ENCODE measurements at regions not wholly inside any gene's neighbourhood (a gene's known extent, or its start where the extent isn't known, plus 50 kb on each side); places are given as distances from the start of the nearest gene placed in this dataset.

DNA sequence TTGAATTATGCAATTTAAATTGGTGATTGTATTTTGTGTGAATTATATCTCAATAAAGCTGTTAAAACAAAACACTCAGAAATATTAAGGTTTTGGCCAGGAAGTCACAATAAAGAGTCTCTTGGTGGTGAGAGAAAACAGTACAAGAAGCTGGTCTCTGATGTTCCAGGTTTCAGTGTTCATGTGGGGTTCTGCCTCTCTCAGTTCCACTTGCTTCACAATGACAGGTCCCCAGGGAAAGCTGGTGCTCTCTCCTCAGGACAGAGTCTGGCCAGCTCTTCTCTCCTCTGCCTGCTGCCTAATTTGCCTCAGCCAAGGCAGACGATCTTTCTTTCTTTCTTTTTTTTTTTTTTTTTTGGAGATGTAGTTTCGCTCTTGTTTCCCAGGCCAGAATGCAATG is 342.9 kb upstream of the PLXNA2 start:
- TF ChIP-seq ZBTB7A (IDR thresholded peaks at IDR 0.05; ENCODE audit: low read depth) (no peak), CEBPB (IDR thresholded peaks at IDR 0.05) (no peak), CREB1 (IDR thresholded peaks at IDR 0.05; ENCODE audit: low read depth) (no peak), EGR1 (IDR thresholded peaks at IDR 0.05) (no peak), FOXM1 (IDR thresholded peaks at IDR 0.05; ENCODE audit: borderline replicate concordance, low read depth) (no peak), YY1 (IDR thresholded peaks at IDR 0.05; ENCODE audit: low read depth) (no peak), TAF1 (IDR thresholded peaks at IDR 0.05; ENCODE audit: low read depth) (no peak), TCF12 (IDR thresholded peaks at IDR 0.05; ENCODE audit: low read depth) (no peak)
- TF ChIP-seq, protein P1, sequence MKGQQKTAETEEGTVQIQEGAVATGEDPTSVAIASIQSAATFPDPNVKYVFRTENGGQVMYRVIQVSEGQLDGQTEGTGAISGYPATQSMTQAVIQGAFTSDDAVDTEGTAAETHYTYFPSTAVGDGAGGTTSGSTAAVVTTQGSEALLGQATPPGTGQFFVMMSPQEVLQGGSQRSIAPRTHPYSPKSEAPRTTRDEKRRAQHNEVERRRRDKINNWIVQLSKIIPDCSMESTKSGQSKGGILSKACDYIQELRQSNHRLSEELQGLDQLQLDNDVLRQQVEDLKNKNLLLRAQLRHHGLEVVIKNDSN (IDR thresholded peaks at IDR 0.05), result no peak

DNA sequence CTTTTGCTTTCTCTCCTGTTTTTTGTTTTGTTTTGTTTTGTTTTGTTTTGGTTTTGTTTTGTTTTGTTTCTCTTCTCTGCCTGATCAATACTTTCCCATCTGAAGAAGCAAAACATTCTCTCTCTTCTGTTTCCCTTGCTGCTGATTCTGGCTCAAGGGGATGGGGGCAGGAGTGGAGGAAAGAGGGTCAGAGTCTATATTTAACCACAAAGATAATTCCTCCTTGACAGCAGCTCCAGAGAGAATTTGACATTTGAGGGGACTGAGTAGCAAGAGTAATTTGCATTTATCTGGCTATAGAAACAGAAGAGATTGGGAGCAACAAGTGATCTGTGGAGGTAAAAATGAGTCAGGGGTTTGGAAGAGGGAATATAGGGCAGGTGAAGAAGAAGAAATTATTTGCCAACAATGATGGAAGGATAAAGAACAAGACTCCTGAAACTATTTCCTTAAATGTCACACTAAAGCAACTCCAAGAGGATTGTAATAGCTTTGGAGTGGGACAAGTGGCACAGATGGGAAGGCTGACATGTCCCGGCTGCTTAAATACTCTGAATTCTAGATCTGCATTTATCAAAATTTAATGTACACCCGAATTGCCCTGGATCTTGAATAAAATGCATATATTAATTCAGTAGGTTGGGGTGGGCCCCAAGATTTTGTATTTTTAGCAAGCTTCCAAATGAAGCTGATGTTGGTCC is 349.3 kb upstream of the PLXNA2 start:
- TF ChIP-seq TAF1 (IDR thresholded peaks at IDR 0.05; ENCODE audit: low read depth) (no peak), TCF12 (IDR thresholded peaks at IDR 0.05; ENCODE audit: low read depth) (no peak), RAD21 (IDR thresholded peaks at IDR 0.05; ENCODE audit: low read depth) (no peak), EP300 (IDR thresholded peaks at IDR 0.05; ENCODE audit: borderline replicate concordance) (no peak), CEBPB (IDR thresholded peaks at IDR 0.05) (no peak), NFIC (IDR thresholded peaks at IDR 0.05) (no peak), ZBTB7A (IDR thresholded peaks at IDR 0.05; ENCODE audit: low read depth) (no peak), TEAD4 (IDR thresholded peaks at IDR 0.05) (no peak), FOXM1 (IDR thresholded peaks at IDR 0.05; ENCODE audit: borderline replicate concordance, low read depth) (no peak), EGR1 (IDR thresholded peaks at IDR 0.05) (no peak), CREB1 (IDR thresholded peaks at IDR 0.05; ENCODE audit: low read depth) (no peak), YY1 (IDR thresholded peaks at IDR 0.05; ENCODE audit: low read depth) (no peak)
- TF ChIP-seq, protein P2, sequence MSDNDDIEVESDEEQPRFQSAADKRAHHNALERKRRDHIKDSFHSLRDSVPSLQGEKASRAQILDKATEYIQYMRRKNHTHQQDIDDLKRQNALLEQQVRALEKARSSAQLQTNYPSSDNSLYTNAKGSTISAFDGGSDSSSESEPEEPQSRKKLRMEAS (IDR thresholded peaks at IDR 0.05), result no peak
- TF ChIP-seq, protein P3, sequence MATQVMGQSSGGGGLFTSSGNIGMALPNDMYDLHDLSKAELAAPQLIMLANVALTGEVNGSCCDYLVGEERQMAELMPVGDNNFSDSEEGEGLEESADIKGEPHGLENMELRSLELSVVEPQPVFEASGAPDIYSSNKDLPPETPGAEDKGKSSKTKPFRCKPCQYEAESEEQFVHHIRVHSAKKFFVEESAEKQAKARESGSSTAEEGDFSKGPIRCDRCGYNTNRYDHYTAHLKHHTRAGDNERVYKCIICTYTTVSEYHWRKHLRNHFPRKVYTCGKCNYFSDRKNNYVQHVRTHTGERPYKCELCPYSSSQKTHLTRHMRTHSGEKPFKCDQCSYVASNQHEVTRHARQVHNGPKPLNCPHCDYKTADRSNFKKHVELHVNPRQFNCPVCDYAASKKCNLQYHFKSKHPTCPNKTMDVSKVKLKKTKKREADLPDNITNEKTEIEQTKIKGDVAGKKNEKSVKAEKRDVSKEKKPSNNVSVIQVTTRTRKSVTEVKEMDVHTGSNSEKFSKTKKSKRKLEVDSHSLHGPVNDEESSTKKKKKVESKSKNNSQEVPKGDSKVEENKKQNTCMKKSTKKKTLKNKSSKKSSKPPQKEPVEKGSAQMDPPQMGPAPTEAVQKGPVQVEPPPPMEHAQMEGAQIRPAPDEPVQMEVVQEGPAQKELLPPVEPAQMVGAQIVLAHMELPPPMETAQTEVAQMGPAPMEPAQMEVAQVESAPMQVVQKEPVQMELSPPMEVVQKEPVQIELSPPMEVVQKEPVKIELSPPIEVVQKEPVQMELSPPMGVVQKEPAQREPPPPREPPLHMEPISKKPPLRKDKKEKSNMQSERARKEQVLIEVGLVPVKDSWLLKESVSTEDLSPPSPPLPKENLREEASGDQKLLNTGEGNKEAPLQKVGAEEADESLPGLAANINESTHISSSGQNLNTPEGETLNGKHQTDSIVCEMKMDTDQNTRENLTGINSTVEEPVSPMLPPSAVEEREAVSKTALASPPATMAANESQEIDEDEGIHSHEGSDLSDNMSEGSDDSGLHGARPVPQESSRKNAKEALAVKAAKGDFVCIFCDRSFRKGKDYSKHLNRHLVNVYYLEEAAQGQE (IDR thresholded peaks at IDR 0.05; ENCODE audit: low read depth), result no peak
- TF ChIP-seq, protein P1 (IDR thresholded peaks at IDR 0.05), result no peak

DNA sequence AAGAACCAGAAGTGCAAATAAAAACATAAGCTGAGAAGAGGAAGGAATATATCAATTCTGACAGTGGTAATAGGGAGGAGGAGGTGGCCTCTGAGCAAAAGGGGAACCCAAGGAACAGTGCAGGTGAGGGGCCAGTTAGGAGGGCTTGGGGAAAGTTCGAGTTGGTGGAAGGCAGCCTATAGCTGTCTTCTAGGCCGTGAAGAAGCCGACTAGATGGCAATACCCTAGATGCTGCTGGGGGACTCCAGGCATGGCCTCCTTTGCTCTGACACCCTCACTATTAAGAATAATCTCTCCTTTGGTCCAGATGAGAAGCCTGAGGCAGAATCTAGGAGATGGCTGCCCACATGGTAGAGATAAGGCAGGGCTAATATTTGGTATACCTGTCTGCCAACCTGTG is 351.1 kb upstream of the PLXNA2 start:
- TF ChIP-seq, protein P3 (IDR thresholded peaks at IDR 0.05; ENCODE audit: low read depth), result no peak
- TF ChIP-seq TEAD4 (IDR thresholded peaks at IDR 0.05) (no peak), FOXM1 (IDR thresholded peaks at IDR 0.05; ENCODE audit: borderline replicate concordance, low read depth) (no peak), YY1 (IDR thresholded peaks at IDR 0.05; ENCODE audit: low read depth) (no peak), CEBPB (IDR thresholded peaks at IDR 0.05) (no peak), EP300 (IDR thresholded peaks at IDR 0.05; ENCODE audit: borderline replicate concordance) (no peak), NFIC (IDR thresholded peaks at IDR 0.05) (no peak), RAD21 (IDR thresholded peaks at IDR 0.05; ENCODE audit: low read depth) (no peak), TCF12 (IDR thresholded peaks at IDR 0.05; ENCODE audit: low read depth) (no peak), TAF1 (IDR thresholded peaks at IDR 0.05; ENCODE audit: low read depth) (no peak), EGR1 (IDR thresholded peaks at IDR 0.05) (no peak), ZBTB7A (IDR thresholded peaks at IDR 0.05; ENCODE audit: low read depth) (no peak), CREB1 (IDR thresholded peaks at IDR 0.05; ENCODE audit: low read depth) (no peak)
- TF ChIP-seq, protein P2 (IDR thresholded peaks at IDR 0.05), result no peak
- TF ChIP-seq, protein P1 (IDR thresholded peaks at IDR 0.05), result no peak

DNA sequence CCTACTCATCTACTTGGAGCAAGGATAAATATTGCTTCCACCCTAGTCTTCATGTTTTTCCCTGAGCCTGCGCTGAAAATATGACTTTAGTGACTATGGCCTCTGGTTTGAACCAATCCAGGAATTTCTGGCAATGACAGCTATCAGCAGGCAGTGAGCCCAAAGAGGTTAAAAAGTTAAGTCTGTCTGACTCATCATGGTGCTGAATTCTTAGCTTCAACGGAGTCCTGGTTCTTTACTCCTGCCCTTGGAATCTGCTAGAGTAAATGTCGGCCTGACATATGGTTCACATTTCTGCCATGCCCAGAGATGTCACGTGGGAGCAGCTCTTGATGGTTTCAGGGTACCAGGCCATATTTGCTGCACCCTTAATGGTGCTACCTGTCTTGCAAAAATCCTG is 351.6 kb upstream of the PLXNA2 start:
- TF ChIP-seq, protein P3 (IDR thresholded peaks at IDR 0.05; ENCODE audit: low read depth), result no peak
- TF ChIP-seq NFIC (IDR thresholded peaks at IDR 0.05) (no peak), FOXM1 (IDR thresholded peaks at IDR 0.05; ENCODE audit: borderline replicate concordance, low read depth) (no peak)

Measured in Ishikawa (cell line).